HepG2 (cell line): ENCODE measurements at regions not wholly inside any gene's neighbourhood (a gene's known extent, or its start where the extent isn't known, plus 50 kb on each side); places are given as distances from the start of the nearest gene placed in this dataset.
A peak's percentile ranks its signal among the peaks of the same experiment; 100 is the strongest.

Experiments
- ATAC-seq: fragments of 200-7000 bp; cut with Tn5 transposase; 3 replicates; pipeline ENCODE4 v1.9.1; 2020; ENCODE audit warnings: mild to moderate bottlenecking, moderate library complexity
- BruUV-seq: library from RNA; stranded (reverse); fragments of 400-500 nt; replicated peaks from 2 replicates; lab custom pipeline; 2021; lab: Mats Ljungman, UMichigan
- CTCF ChIA-PET: fragments of 300-600 bp; formaldehyde crosslinking; extraction: SDS; loops from one replicate; lab custom pipeline; 2021; ENCODE audit warnings: low total read pairs, inconsistent platforms, low intra/inter-chr PET ratio; lab: Yijun Ruan, JAX
- POLR2A ChIA-PET: fragments of 350-600 bp; sonication (Branson Sonifier 250); formaldehyde crosslinking; loops from one replicate; lab custom pipeline; 2020; ENCODE audit warnings: antibody characterized with exemption, inconsistent platforms; lab: Yijun Ruan, JAX
- DNase-seq: peaks from one replicate; pipeline ENCODE4 v3.0.0-alpha.2; 2015; ENCODE audit warnings: low spot score
- FAIRE-seq: peaks from 3 replicates; lab custom pipeline; 2011; peaks lifted over from hg19 to GRCh38; lab: Jason Lieb, UNC
- H2AFZ ChIP-seq: one replicate; pipeline ENCODE4 v1.6.1; 2011; ENCODE audit warnings: low read length, inconsistent platforms
- H3K27ac ChIP-seq: fragments of 300-600 bp; 3 replicates; pipeline ENCODE4 v1.8.0; 2011; ENCODE audit warnings: mixed run types, mild to moderate bottlenecking, mixed read lengths, low read length, inconsistent platforms; ENCODE audit not compliant: insufficient read depth; ENCODE audit errors: extremely low read length
- H3K27me3 ChIP-seq, 2 experiments: fragments of 200-600 bp in 1 of 2; 2 replicates in 1 of 2; 3 replicates in 1 of 2; pipeline versions ENCODE4 v1.6.0 to v1.8.0; 2011; ENCODE audit warnings: low read length in 2 of 2, mild to moderate bottlenecking in 2 of 2, moderate library complexity in 2 of 2, inconsistent platforms in 1 of 2; ENCODE audit not compliant: insufficient read depth in 2 of 2, control insufficient read depth in 1 of 2
- H3K36me3 ChIP-seq, 2 experiments: fragments of 200-600 bp in 1 of 2; replicated peaks in 1 of 2; 2 replicates in 1 of 2; 3 replicates in 1 of 2; pipeline versions ENCODE4 v1.5.1 to v1.8.0; 2011; ENCODE audit warnings: low read length in 2 of 2, inconsistent platforms in 1 of 2; ENCODE audit not compliant: insufficient read depth in 2 of 2, control insufficient read depth in 1 of 2
- H3K4me1 ChIP-seq: 2 replicates; pipeline ENCODE4 v1.5.1; 2012; ENCODE audit warnings: low read length, inconsistent platforms; ENCODE audit not compliant: insufficient read depth
- H3K4me2 ChIP-seq: 2 replicates; pipeline ENCODE4 v1.6.0; 2011; ENCODE audit warnings: low read depth, low read length, inconsistent platforms
- H3K4me3 ChIP-seq, 3 experiments: fragments of 200-600 bp in 1 of 3; sonication (generic), shearing (Covaris generic) in 1 of 3; replicated peaks in 1 of 3; 2 replicates each; pipeline ENCODE4 v1.5.1; 2011 to 2016; ENCODE audit warnings: low read length in 3 of 3, inconsistent platforms in 2 of 3, low read depth in 2 of 3, mild to moderate bottlenecking in 2 of 3, control low read depth in 1 of 3, mixed read lengths in 1 of 3; ENCODE audit not compliant: insufficient read depth in 1 of 3
- H3K79me2 ChIP-seq: one replicate; pipeline ENCODE4 v1.6.1; 2011; ENCODE audit warnings: low read length, inconsistent platforms; ENCODE audit not compliant: insufficient read depth
- H3K9ac ChIP-seq: 2 replicates; pipeline ENCODE4 v1.6.0; 2011; ENCODE audit warnings: mild to moderate bottlenecking, low read depth, low read length, inconsistent platforms; ENCODE audit not compliant: insufficient read depth
- H3K9me3 ChIP-seq: 2 replicates; pipeline ENCODE4 v1.5.1; 2012; ENCODE audit warnings: mild to moderate bottlenecking, low read length
- H4K20me1 ChIP-seq: 2 replicates; pipeline ENCODE4 v1.6.0; 2011; ENCODE audit warnings: inconsistent platforms, mild to moderate bottlenecking, low read length, moderate library complexity; ENCODE audit not compliant: insufficient read depth
- ARID2 ChIP-seq: sonication (generic); formaldehyde crosslinking; IDR thresholded peaks from 2 replicates; pipeline ENCODE4 v1.8.1; 2022; ENCODE audit warnings: mild to moderate bottlenecking, missing genetic modification reagents, borderline replicate concordance
- CBX2 ChIP-seq, 2 experiments: fragments of 200-600 bp in 1 of 2; sonication (generic); formaldehyde crosslinking in 1 of 2; IDR thresholded peaks; 2 replicates each; pipeline versions ENCODE4 v1.7.0 to v1.8.1; 2018 to 2022; ENCODE audit warnings: low read depth in 2 of 2, low read length in 1 of 2, mild to moderate bottlenecking in 1 of 2, missing genetic modification reagents in 1 of 2
- CHD4 ChIP-seq: fragments of 200-600 bp; sonication (generic); IDR thresholded peaks from 2 replicates; pipeline ENCODE4 v1.7.0; 2017; ENCODE audit warnings: mild to moderate bottlenecking, low read length, borderline replicate concordance
- FOSL2 ChIP-seq: sonication (generic); formaldehyde crosslinking; IDR thresholded peaks from 2 replicates; pipeline ENCODE4 v1.4.0; 2020; ENCODE audit warnings: missing genetic modification reagents
- GABPA ChIP-seq, 2 experiments: IDR thresholded peaks; 2 replicates each; pipeline ENCODE4 v1.6.1; 2011 to 2016; ENCODE audit warnings: low read depth in 2 of 2, low read length in 1 of 2, missing biosample characterization in 1 of 2, missing genetic modification characterization in 1 of 2
- GATAD2A ChIP-seq: IDR thresholded peaks from 2 replicates; pipeline ENCODE4 v1.6.1; 2016
- GTF3A ChIP-seq: sonication (generic); formaldehyde crosslinking; conservative IDR thresholded peaks from 2 replicates; pipeline ENCODE4 v1.4.0; 2020; ENCODE audit warnings: mild to moderate bottlenecking, missing genetic modification reagents
- MED1 ChIP-seq: sonication (generic); formaldehyde crosslinking; IDR thresholded peaks from 2 replicates; pipeline ENCODE4 v1.4.0; 2020; ENCODE audit warnings: missing genetic modification reagents
- NR2F1 ChIP-seq, 2 experiments: fragments of 450-650 bp in 1 of 2; formaldehyde crosslinking in 1 of 2; IDR thresholded peaks; 2 replicates each; pipeline versions ENCODE4 v1.5.0 to v1.6.1; 2016 to 2020; ENCODE audit warnings: mild to moderate bottlenecking in 1 of 2, missing compliant biosample characterization in 1 of 2, missing genetic modification reagents in 1 of 2, moderate library complexity in 1 of 2
- RXRA ChIP-seq: sonication (generic); formaldehyde crosslinking; IDR thresholded peaks from 2 replicates; pipeline ENCODE4 v1.5.1; 2020; ENCODE audit warnings: missing genetic modification reagents
- ZBTB14 ChIP-seq: sonication (generic); formaldehyde crosslinking; IDR thresholded peaks from 2 replicates; pipeline ENCODE4 v1.4.0; 2020; ENCODE audit warnings: missing genetic modification reagents
- ZNF441 ChIP-seq: sonication (generic); formaldehyde crosslinking; IDR thresholded peaks from 2 replicates; pipeline ENCODE4 v1.7.0; 2021; ENCODE audit warnings: missing genetic modification reagents, borderline replicate concordance
- ZNF7 ChIP-seq: IDR thresholded peaks from 2 replicates; pipeline ENCODE4 v1.6.1; 2016; ENCODE audit warnings: missing biosample characterization, missing genetic modification reagents
- ZNF792 ChIP-seq: IDR thresholded peaks from 2 replicates; pipeline ENCODE4 v1.6.1; 2016
- WGBS: methylation state at CpG from one replicate; pipeline ENCODE4 v1.1.6; 2017; ENCODE audit warnings: low lambda C conversion rate; 5-methylcytosine and 5-hydroxymethylcytosine counted together
- in situ Hi-C: cut with HindIII; loops from 2 replicates; pipeline ENCODE4 v1.10.0; 2017; ENCODE audit warnings: low pct_unique_long_range_greater_than_20kb; ENCODE audit not compliant: extremely low pct_ligation_motif_present
- intact Hi-C: fragments of 100-400 bp; cut with micrococcal nuclease; formaldehyde crosslinking; loops from one replicate; pipeline ENCODE4 v1.10.0; 2022; ENCODE audit not compliant: unreplicated experiment
- TF ChIP-seq, protein P1 (sequence below): fragments of 450-650 bp; IDR thresholded peaks from 2 replicates; pipeline ENCODE4 v1.6.1; 2016

DNA sequence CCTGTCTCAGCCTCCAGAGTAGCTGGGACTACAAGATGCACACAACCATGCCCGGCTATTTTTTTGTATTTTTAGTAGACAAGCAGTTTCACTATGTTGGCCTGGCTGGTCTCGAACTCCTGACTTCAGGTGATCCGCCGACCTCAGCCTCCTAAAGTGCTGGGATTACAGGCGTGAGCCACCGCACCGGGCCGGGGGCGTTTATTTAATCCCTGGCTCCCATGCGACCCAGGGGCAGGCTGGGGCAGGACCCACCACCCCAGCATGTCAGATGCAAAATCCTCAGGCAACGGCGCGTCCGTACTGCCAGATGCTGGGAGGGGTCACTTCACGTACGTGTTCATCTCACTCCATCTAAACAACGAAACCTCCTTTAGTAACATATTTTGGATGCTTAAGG, 518.7 kb upstream of the NOX3 start:
- BruUV-seq, result no TSS peak
- FAIRE-seq, result no peak

DNA sequence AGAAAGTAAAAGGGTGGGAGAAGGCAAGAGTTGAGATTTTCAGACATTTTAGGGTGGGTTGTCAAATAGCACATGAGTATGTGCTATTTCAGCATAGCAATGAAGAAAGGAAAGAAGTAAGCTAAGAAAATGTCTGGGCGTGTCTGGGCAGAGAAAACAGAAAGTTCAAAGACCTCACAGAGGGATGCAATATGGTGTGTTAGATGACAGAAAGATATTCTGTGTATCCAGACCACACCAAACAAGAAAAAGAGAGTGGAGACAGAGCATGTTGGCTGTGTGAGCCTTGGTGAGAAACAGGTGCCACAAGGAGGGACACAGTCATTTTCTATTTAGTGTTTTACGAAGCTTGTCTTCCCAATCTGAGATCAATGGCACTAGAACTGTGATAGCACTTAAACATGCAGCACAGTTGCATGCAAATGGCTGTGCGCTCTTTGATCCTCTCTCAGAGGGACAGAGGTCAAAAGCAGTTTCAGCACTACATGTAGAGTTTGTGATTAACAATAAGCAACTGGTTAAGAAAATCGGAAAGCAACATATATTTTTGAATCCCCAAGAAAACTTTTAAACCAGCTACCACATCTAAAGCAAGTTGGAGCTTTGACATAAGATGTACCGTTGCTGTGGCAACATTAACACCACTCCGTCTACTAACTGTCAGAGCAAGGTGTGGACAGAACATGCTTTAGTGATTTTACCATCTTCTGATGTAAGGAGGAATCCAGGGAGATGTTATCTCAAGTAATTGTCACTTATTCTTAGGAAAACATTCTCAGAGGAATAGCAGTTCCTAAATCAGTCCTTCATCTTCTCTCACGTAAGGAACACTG, 515.5 kb upstream of the NOX3 start:
- H3K4me3 ChIP-seq, result peak overlapping the region in 1 of 3 experiments; percentile 9; a peak in 1 of 6 replicates
- no peak overlapping the region for H3K27ac ChIP-seq
- H3K36me3 ChIP-seq, result no peaks in the 10 kb centered on the region
- FAIRE-seq, result peak; percentile 15
- ChIA-PET CTCF (no interaction called here), POLR2A (no interaction called here)
- H4K20me1 ChIP-seq, result no peaks in the 10 kb centered on the region
- no peaks in the 10 kb centered on the region for H3K27me3 ChIP-seq
- BruUV-seq, result no TSS peak
- in situ Hi-C loops, result no loop called here
- peaks cover 10% of the 10 kb centered on the region; the same call in 1 of the 2 replicates for H3K4me1 ChIP-seq
- H3K9ac ChIP-seq, result no peak overlapping the region
- intact Hi-C loops, result no loop called here
- no peak for DNase-seq
- no peaks in the 10 kb centered on the region for H3K9me3 ChIP-seq
- peak; percentile 75 for ATAC-seq
- peak overlapping the region; percentile 40 for H3K4me2 ChIP-seq
- 26% methylated on average over 7 of the region's 7 CpGs for WGBS
- H3K79me2 ChIP-seq, result no peaks in the 10 kb centered on the region
- no peak overlapping the region for H2AFZ ChIP-seq
- TF ChIP-seq GTF3A (CRISPR knock-in tag), result no peak
- TF ChIP-seq GABPA (IDR thresholded peaks at IDR 0.05; ENCODE audit: low read depth, low read length), result 0 out of 2 replicates have a peak, but pooled peaks have one; percentile 8
- TF ChIP-seq GABPA (CRISPR knock-in tag; IDR thresholded peaks at IDR 0.05; ENCODE audit: low read depth), result no peak
- TF ChIP-seq, protein P1, sequence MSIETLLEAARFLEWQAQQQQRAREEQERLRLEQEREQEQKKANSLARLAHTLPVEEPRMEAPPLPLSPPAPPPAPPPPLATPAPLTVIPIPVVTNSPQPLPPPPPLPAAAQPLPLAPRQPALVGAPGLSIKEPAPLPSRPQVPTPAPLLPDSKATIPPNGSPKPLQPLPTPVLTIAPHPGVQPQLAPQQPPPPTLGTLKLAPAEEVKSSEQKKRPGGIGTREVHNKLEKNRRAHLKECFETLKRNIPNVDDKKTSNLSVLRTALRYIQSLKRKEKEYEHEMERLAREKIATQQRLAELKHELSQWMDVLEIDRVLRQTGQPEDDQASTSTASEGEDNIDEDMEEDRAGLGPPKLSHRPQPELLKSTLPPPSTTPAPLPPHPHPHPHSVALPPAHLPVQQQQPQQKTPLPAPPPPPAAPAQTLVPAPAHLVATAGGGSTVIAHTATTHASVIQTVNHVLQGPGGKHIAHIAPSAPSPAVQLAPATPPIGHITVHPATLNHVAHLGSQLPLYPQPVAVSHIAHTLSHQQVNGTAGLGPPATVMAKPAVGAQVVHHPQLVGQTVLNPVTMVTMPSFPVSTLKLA, result no peak
- TF ChIP-seq ARID2 (CRISPR knock-in tag), result no peak
- no peak for TF ChIP-seq FOSL2 (CRISPR knock-in tag)
- TF ChIP-seq ZNF7, result peak; percentile 79
- no peak for TF ChIP-seq RXRA (CRISPR knock-in tag)
- TF ChIP-seq NR2F1 (CRISPR knock-in tag; IDR thresholded peaks at IDR 0.05), result 0 out of 4 replicates have a peak, but pooled peaks of 1 of the 2 experiments have one; percentile 20
- TF ChIP-seq GATAD2A (CRISPR knock-in tag), result no peak
- TF ChIP-seq ZNF441, result no peak

More for the DNA sequence above, 518.7 kb upstream of the NOX3 start:
- H3K27me3 ChIP-seq, result no peaks in the 10 kb centered on the region; a peak in 2 of 5 replicates
- H3K79me2 ChIP-seq, result no peaks in the 10 kb centered on the region
- ATAC-seq (no peak), DNase-seq (no peak)
- H3K4me3 ChIP-seq, result no peak overlapping the region
- no peaks in the 10 kb centered on the region for H3K9me3 ChIP-seq
- H2AFZ ChIP-seq, result no peak overlapping the region
- ChIA-PET POLR2A (no interaction called here), CTCF (no interaction called here)
- WGBS, result 69% methylated on average over 17 of the region's 17 CpGs
- H4K20me1 ChIP-seq, result no peaks in the 10 kb centered on the region
- H3K36me3 ChIP-seq, result no peaks in the 10 kb centered on the region
- intact Hi-C loops, result no loop called here
- no peak for TF ChIP-seq CHD4
- no peak for TF ChIP-seq CBX2 (IDR thresholded peaks at IDR 0.05; ENCODE audit: low read depth, low read length)
- no peak for TF ChIP-seq CBX2 (CRISPR knock-in tag; IDR thresholded peaks at IDR 0.05; ENCODE audit: low read depth)
- TF ChIP-seq ZNF792 (CRISPR knock-in tag), result no peak
- no peak for TF ChIP-seq ZBTB14 (CRISPR knock-in tag)
- TF ChIP-seq MED1 (CRISPR knock-in tag), result no peak
- in situ Hi-C loops, result no loop called here
- H3K4me2 ChIP-seq, result no peak overlapping the region
- H3K4me1 ChIP-seq, result peaks cover 10% of the 10 kb centered on the region; the same call in 1 of the 2 replicates
- no peak overlapping the region for H3K9ac ChIP-seq
- H3K27ac ChIP-seq, result no peak overlapping the region
